Caco-2 (cell line): ENCODE measurements at regions not wholly inside any gene's neighbourhood (a gene's known extent, or its start where the extent isn't known, plus 50 kb on each side); places are given as distances from the start of the nearest gene placed in this dataset.

Experiments
- BruUV-seq: library from RNA; stranded (reverse); fragments of 400-500 nt; replicated peaks from 2 replicates; lab custom pipeline; 2021; lab: Mats Ljungman, UMichigan
- CTCF ChIA-PET: fragments of 300-600 bp; sonication (Branson Sonifier 250); formaldehyde crosslinking; loops from one replicate; lab custom pipeline; 2022; ENCODE audit warnings: antibody characterized with exemption; lab: Charles Lee
- POLR2A ChIA-PET: fragments of 300-600 bp; sonication (Branson Sonifier 250); formaldehyde crosslinking; loops from one replicate; lab custom pipeline; 2022; ENCODE audit warnings: antibody characterized with exemption; lab: Charles Lee
- DNase-seq, 2 experiments: peaks; one replicate each; pipeline versions ENCODE4 v3.0.0 to v3.0.0-alpha.2; 2020 to 2022
- H3K27me3 ChIP-seq: replicated peaks from 2 replicates; pipeline ENCODE4 v1.6.0; 2011; ENCODE audit warnings: low read length; ENCODE audit not compliant: control insufficient read depth, insufficient read depth
- H3K36me3 ChIP-seq: 2 replicates; pipeline ENCODE4 v1.5.1; 2011; ENCODE audit warnings: low read length; ENCODE audit not compliant: control insufficient read depth, insufficient read depth
- H3K4me1 ChIP-seq: fragments of 250-450 bp; sonication (Bioruptor Pico); 2 replicates; pipeline ENCODE4 v1.5.1; 2020; ENCODE audit warnings: mild to moderate bottlenecking
- H3K4me3 ChIP-seq: 2 replicates; pipeline ENCODE4 v1.5.1; 2011; ENCODE audit warnings: low read depth, mild to moderate bottlenecking, control low read depth, low read length
- H3K9me3 ChIP-seq: fragments of 250-450 bp; sonication (Bioruptor Pico); 2 replicates; pipeline ENCODE4 v1.5.1; 2020; ENCODE audit warnings: mild to moderate bottlenecking, moderate library complexity
- H3K27ac Mint-ChIP-seq: one replicate; pipeline ENCODE4 v1.8.0; 2022; ENCODE audit warnings: mixed read lengths; ENCODE audit not compliant: unreplicated experiment
- H3K27me3 Mint-ChIP-seq: one replicate; pipeline ENCODE4 v1.8.0; 2022; ENCODE audit warnings: mixed read lengths; ENCODE audit not compliant: insufficient read depth, unreplicated experiment
- H3K36me3 Mint-ChIP-seq: one replicate; pipeline ENCODE4 v1.8.0; 2022; ENCODE audit warnings: mild to moderate bottlenecking, mixed read lengths; ENCODE audit not compliant: insufficient read depth, unreplicated experiment
- H3K4me1 Mint-ChIP-seq: one replicate; pipeline ENCODE4 v1.8.0; 2022; ENCODE audit warnings: low read depth, mixed read lengths; ENCODE audit not compliant: unreplicated experiment
- H3K4me3 Mint-ChIP-seq: one replicate; pipeline ENCODE4 v1.8.0; 2022; ENCODE audit warnings: mild to moderate bottlenecking, moderate library complexity, mixed read lengths; ENCODE audit not compliant: unreplicated experiment
- H3K9me3 Mint-ChIP-seq: one replicate; pipeline ENCODE4 v1.8.0; 2022; ENCODE audit warnings: mixed read lengths; ENCODE audit not compliant: unreplicated experiment
- intact Hi-C: fragments of 100-400 bp; cut with micrococcal nuclease; formaldehyde crosslinking; loops from one replicate; pipeline ENCODE4 v1.10.0; 2022; ENCODE audit not compliant: unreplicated experiment
- TF ChIP-seq, protein P1 (sequence below), 2 experiments: fragments of 200-600 bp in 1 of 2; IDR thresholded peaks; 1 replicate in 1 of 2; 2 replicates in 1 of 2; pipeline versions ENCODE4 v1.5.1 to v1.8.0; 2011 to 2022; ENCODE audit warnings: antibody characterized with exemption in 1 of 2, control low read depth in 1 of 2, inconsistent platforms in 1 of 2, low read depth in 1 of 2, low read length in 1 of 2, mild to moderate bottlenecking in 1 of 2, moderate library complexity in 1 of 2; ENCODE audit not compliant: insufficient read depth in 1 of 2, severe bottlenecking in 1 of 2, unreplicated experiment in 1 of 2

DNA sequence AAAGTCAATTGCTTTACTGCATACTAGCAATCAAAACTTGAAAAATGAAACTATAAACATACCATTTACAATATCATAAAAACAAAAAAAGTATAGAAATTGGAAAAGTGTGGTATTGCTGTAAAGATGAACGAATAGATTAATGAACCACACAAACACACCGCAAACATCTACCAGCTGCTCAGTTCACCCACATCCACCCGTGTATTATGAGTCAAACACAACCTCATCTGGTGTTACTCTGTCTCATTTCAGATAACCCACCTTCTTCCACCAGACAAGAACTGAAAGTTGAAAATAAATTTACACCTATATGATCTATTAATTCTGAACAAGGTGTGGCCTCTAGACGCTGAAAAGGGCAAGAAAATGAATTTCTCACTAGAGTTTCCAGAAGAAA is 53.3 kb downstream of the BLID start:
- H3K36me3 Mint-ChIP-seq = no peaks in the 10 kb centered on the region
- ChIA-PET POLR2A (no interaction called here), CTCF (no interaction called here)
- peaks cover 42% of the 10 kb centered on the region for H3K9me3 Mint-ChIP-seq
- intact Hi-C loops = no loop called here
- TF ChIP-seq, protein P1, sequence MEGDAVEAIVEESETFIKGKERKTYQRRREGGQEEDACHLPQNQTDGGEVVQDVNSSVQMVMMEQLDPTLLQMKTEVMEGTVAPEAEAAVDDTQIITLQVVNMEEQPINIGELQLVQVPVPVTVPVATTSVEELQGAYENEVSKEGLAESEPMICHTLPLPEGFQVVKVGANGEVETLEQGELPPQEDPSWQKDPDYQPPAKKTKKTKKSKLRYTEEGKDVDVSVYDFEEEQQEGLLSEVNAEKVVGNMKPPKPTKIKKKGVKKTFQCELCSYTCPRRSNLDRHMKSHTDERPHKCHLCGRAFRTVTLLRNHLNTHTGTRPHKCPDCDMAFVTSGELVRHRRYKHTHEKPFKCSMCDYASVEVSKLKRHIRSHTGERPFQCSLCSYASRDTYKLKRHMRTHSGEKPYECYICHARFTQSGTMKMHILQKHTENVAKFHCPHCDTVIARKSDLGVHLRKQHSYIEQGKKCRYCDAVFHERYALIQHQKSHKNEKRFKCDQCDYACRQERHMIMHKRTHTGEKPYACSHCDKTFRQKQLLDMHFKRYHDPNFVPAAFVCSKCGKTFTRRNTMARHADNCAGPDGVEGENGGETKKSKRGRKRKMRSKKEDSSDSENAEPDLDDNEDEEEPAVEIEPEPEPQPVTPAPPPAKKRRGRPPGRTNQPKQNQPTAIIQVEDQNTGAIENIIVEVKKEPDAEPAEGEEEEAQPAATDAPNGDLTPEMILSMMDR (IDR thresholded peaks at IDR 0.05; ENCODE audit: insufficient read depth in 1 of 2, low read depth in 1 of 2, low read length in 1 of 2, severe bottlenecking in 1 of 2, unreplicated experiment in 1 of 2) = no peak
- H3K4me1 Mint-ChIP-seq = no peaks in the 10 kb centered on the region
- peaks cover 14% of the 10 kb centered on the region for H3K9me3 ChIP-seq
- H3K27me3 Mint-ChIP-seq = peaks cover 14% of the 10 kb centered on the region
- H3K4me1 ChIP-seq = no peaks in the 10 kb centered on the region
- H3K27ac Mint-ChIP-seq = no peak overlapping the region
- H3K27me3 ChIP-seq = no peaks in the 10 kb centered on the region
- no peak for DNase-seq
- H3K4me3 ChIP-seq = no peak overlapping the region
- BruUV-seq = no TSS peak
- no peaks in the 10 kb centered on the region for H3K36me3 ChIP-seq
- H3K4me3 Mint-ChIP-seq = no peak overlapping the region

DNA sequence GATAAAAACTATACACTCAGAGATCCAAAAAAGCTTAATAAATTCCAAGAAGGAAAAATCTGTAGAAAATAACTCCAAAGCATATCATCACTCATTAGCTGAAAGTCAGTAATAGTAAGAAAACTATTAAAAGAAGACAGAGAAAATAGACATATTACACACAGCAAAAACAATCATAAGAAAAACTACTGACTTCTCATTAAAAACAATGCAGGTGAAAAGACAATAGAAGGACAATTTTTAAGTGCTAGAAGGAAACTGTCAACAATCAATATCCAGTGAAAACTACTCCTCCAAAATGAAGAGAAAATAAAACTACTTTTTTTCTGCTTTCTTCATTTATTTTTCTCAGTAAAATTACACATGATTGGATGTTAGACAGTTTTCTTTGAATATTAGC is 56.5 kb downstream of the BLID start:
- Mint-ChIP-seq H3K27ac (no peak overlapping the region), H3K36me3 (no peaks in the 10 kb centered on the region), H3K9me3 (peaks cover 34% of the 10 kb centered on the region), H3K4me1 (no peaks in the 10 kb centered on the region), H3K4me3 (no peak overlapping the region), H3K27me3 (peaks cover 2% of the 10 kb centered on the region)
- TF ChIP-seq, protein P1 (IDR thresholded peaks at IDR 0.05; ENCODE audit: insufficient read depth in 1 of 2, low read depth in 1 of 2, low read length in 1 of 2, severe bottlenecking in 1 of 2, unreplicated experiment in 1 of 2) = no peak
- POLR2A ChIA-PET = no interaction called here
- no TSS peak for BruUV-seq
- intact Hi-C loops = no loop called here
- Histone ChIP-seq H3K27me3 (no peaks in the 10 kb centered on the region), H3K4me1 (no peaks in the 10 kb centered on the region), H3K36me3 (no peaks in the 10 kb centered on the region), H3K9me3 (peaks cover 14% of the 10 kb centered on the region), H3K4me3 (no peak overlapping the region)
- DNase-seq = no peak
- CTCF ChIA-PET = no interaction called here

DNA sequence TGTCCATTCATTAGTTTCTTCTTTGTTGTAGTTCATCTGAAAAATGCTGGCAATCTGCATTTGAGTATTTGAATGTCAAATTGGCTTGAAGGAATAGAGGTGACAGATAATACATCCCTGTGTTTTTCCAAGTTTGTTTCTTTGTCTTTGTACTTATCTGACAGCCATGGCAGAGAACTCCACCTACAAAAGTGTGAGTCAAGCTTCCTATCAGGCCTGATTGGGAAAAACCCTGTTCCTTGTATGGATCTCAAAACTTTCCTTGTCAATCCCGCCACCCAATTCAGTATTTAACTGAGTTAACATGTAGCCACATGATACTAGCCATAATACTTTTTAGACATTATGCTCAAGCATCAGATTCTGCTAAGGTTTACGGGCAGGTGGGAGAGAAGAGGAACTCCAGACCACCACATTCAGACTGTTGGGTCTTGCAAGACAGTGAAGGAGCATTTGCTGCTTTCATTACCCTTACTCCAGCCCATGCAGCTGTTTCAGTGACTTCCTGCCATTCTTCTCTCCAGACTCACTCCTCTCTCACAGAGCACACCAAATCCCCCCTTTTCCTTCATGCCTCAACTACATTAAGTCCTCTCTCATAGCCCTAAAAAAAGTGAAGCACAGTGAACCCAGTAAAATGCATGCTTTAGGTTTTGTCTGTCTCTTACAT is 65.9 kb downstream of the BLID start:
- intact Hi-C loops = no loop called here
- peaks cover 8% of the 10 kb centered on the region for H3K27me3 Mint-ChIP-seq
- DNase-seq = no peak
- ChIA-PET POLR2A (no interaction called here), CTCF (no interaction called here)
- no peak overlapping the region for H3K4me3 Mint-ChIP-seq
- BruUV-seq = no TSS peak
- TF ChIP-seq, protein P1 (IDR thresholded peaks at IDR 0.05; ENCODE audit: insufficient read depth in 1 of 2, low read depth in 1 of 2, low read length in 1 of 2, severe bottlenecking in 1 of 2, unreplicated experiment in 1 of 2) = no peak
- peaks cover 15% of the 10 kb centered on the region; the same call in 1 of the 2 replicates for H3K9me3 ChIP-seq
- H3K4me3 ChIP-seq = no peak overlapping the region
- H3K4me1 Mint-ChIP-seq = no peaks in the 10 kb centered on the region
- peaks cover 15% of the 10 kb centered on the region for H3K9me3 Mint-ChIP-seq
- H3K27me3 ChIP-seq = peaks cover 2% of the 10 kb centered on the region; the same call in 1 of the 2 replicates
- H3K36me3 ChIP-seq = no peaks in the 10 kb centered on the region
- H3K4me1 ChIP-seq = no peaks in the 10 kb centered on the region
- no peaks in the 10 kb centered on the region for H3K36me3 Mint-ChIP-seq
- no peak overlapping the region for H3K27ac Mint-ChIP-seq
